ENCODE measurements at regions not wholly inside any gene's neighbourhood (a gene's known extent, or its start where the extent isn't known, plus 50 kb on each side); places are given as distances from the start of the nearest gene placed in this dataset.

DNA sequence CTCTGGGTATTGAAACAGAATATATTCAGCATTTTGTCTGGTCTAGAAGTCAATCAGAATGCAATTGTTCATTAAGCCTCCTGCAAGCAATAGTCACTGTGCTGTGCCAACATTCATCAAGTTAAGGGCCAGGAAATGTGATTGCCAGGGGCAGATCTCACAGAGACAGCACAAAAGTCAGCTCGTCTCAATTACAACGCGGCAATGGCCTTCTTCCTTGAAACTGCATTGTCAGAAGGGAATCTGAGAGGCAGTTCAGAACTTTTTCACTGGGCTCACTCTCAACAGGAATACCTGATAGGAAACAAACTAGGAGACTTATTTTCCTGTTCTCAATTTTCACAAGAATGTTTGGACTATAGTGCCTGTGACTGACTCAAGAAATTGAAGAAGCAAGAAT is 131.1 kb upstream of the NR3C2 start:
- TF ChIP-seq, protein P1, sequence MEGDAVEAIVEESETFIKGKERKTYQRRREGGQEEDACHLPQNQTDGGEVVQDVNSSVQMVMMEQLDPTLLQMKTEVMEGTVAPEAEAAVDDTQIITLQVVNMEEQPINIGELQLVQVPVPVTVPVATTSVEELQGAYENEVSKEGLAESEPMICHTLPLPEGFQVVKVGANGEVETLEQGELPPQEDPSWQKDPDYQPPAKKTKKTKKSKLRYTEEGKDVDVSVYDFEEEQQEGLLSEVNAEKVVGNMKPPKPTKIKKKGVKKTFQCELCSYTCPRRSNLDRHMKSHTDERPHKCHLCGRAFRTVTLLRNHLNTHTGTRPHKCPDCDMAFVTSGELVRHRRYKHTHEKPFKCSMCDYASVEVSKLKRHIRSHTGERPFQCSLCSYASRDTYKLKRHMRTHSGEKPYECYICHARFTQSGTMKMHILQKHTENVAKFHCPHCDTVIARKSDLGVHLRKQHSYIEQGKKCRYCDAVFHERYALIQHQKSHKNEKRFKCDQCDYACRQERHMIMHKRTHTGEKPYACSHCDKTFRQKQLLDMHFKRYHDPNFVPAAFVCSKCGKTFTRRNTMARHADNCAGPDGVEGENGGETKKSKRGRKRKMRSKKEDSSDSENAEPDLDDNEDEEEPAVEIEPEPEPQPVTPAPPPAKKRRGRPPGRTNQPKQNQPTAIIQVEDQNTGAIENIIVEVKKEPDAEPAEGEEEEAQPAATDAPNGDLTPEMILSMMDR (IDR thresholded peaks at IDR 0.05) = no peak
- TF ChIP-seq POLR2A (IDR thresholded peaks at IDR 0.05) = no peak
